HG03432 (cell line): ENCODE measurements at regions not wholly inside any gene's neighbourhood (a gene's known extent, or its start where the extent isn't known, plus 50 kb on each side); places are given as distances from the start of the nearest gene placed in this dataset.

Experiments
- ATAC-seq: cut with Tn5 transposase; IDR thresholded peaks from one replicate; pipeline ENCODE4 v1.9.1; 2021; ENCODE audit warnings: mild to moderate bottlenecking, moderate library complexity; ENCODE audit not compliant: unreplicated experiment

- no peak for ATAC-seq
Observed at GRCh38 chr20:39225536-39225935, 263.4 kb downstream of the DHX35 start.

- no peak for ATAC-seq
Observed at GRCh38 chr20:39222101-39222500, 260.0 kb downstream of the DHX35 start.

GRCh38 chr20:39216195-39216594, 254.1 kb downstream of the DHX35 start:
- no peak for ATAC-seq

GRCh38 chr20:39214828-39215227, 252.7 kb downstream of the DHX35 start:
- no peak for ATAC-seq

GRCh38 chr20:39213476-39214145, 251.5 kb downstream of the DHX35 start:
- no peak for ATAC-seq

- no peak for ATAC-seq
Observed at GRCh38 chr20:39211060-39211748, 249.1 kb downstream of the DHX35 start.

GRCh38 chr20:39210341-39211036, 248.3 kb downstream of the DHX35 start:
- ATAC-seq = no peak

- ATAC-seq = no peak
Observed at GRCh38 chr20:39206899-39207564, 244.9 kb downstream of the DHX35 start.

- ATAC-seq = no peak
Observed at GRCh38 chr20:39195582-39196021, 233.5 kb downstream of the DHX35 start.

- ATAC-seq = no peak
Observed at GRCh38 chr20:39190666-39191570, 228.8 kb downstream of the DHX35 start.

- ATAC-seq = no peak
Observed at GRCh38 chr20:39188266-39188765, 226.2 kb downstream of the DHX35 start.

- ATAC-seq = no peak
Observed at GRCh38 chr20:39181490-39181889, 219.3 kb downstream of the DHX35 start.

- ATAC-seq = no peak
Observed at GRCh38 chr20:39176457-39176856, 214.3 kb downstream of the DHX35 start.

- ATAC-seq = no peak
Observed at GRCh38 chr20:39170896-39171463, 208.8 kb downstream of the DHX35 start.

- ATAC-seq = no peak
Observed at GRCh38 chr20:39165099-39165498, 203.0 kb downstream of the DHX35 start.

GRCh38 chr20:39164642-39165041, 202.5 kb downstream of the DHX35 start:
- no peak for ATAC-seq

GRCh38 chr20:39163993-39164392, 201.8 kb downstream of the DHX35 start:
- ATAC-seq = no peak

GRCh38 chr20:39161900-39162299, 199.8 kb downstream of the DHX35 start:
- no peak for ATAC-seq

GRCh38 chr20:39155971-39156370, 193.8 kb downstream of the DHX35 start:
- no peak for ATAC-seq

GRCh38 chr20:39152742-39153141, 190.6 kb downstream of the DHX35 start:
- ATAC-seq = no peak
